Large intestine (tissue), 3 donors: ENCODE measurements at regions not wholly inside any gene's neighbourhood (a gene's known extent, or its start where the extent isn't known, plus 50 kb on each side); places are given as distances from the start of the nearest gene placed in this dataset.

Experiments
- DNase-seq, 2 donors: peaks; one replicate each; pipeline versions ENCODE4 v3.0.0 to v3.0.0-alpha.2; 2013
- H3K27ac ChIP-seq: one replicate; pipeline ENCODE4 v1.5.1; 2013; ENCODE audit warnings: low read length
- H3K27me3 ChIP-seq: 2 replicates; pipeline ENCODE4 v1.6.1; 2013; ENCODE audit warnings: low read length; ENCODE audit not compliant: control insufficient read depth, insufficient read depth
- H3K36me3 ChIP-seq: 2 replicates; pipeline ENCODE4 v1.6.1; 2013; ENCODE audit warnings: low read length; ENCODE audit not compliant: control insufficient read depth, insufficient read depth
- H3K4me1 ChIP-seq: one replicate; pipeline ENCODE4 v1.6.1; 2013; ENCODE audit warnings: low read length; ENCODE audit not compliant: control insufficient read depth, insufficient read depth
- H3K4me3 ChIP-seq: one replicate; pipeline ENCODE4 v1.5.1; 2013; ENCODE audit warnings: low read length
- H3K9me3 ChIP-seq: one replicate; pipeline ENCODE4 v1.6.1; 2013; ENCODE audit warnings: mild to moderate bottlenecking, low read depth, low read length, moderate library complexity; ENCODE audit not compliant: control insufficient read depth
- WGBS: methylation state at CpG from one replicate; pipeline ENCODE4 v1.1.5; 2013; ENCODE audit warnings: low lambda C conversion rate; ENCODE audit not compliant: insufficient coverage; 5-methylcytosine and 5-hydroxymethylcytosine counted together

GRCh38 chr6:37556881-37557644 is 57.4 kb upstream of the CCDC167 start:
- DNase-seq = no peak
- H3K27ac ChIP-seq = no peak overlapping the region
- no peaks in the 10 kb centered on the region for H3K9me3 ChIP-seq
- H3K4me1 ChIP-seq = no peaks in the 10 kb centered on the region
- H3K36me3 ChIP-seq = no peaks in the 10 kb centered on the region
- no peak overlapping the region for H3K4me3 ChIP-seq
- peaks cover 49% of the 10 kb centered on the region for H3K27me3 ChIP-seq
- no CpG with 5 or more reads among the region's 15 CpGs for WGBS

- Histone ChIP-seq H3K27ac (no peak overlapping the region), H3K4me1 (no peaks in the 10 kb centered on the region), H3K27me3 (peaks cover 39% of the 10 kb centered on the region), H3K36me3 (no peaks in the 10 kb centered on the region), H3K9me3 (no peaks in the 10 kb centered on the region), H3K4me3 (no peak overlapping the region)
- 75% methylated on average over 2 of the region's 17 CpGs for WGBS
- DNase-seq = no peak
These were observed 55.5 kb upstream of the CCDC167 start for GRCh38 chr6:37555040-37555781.

- Histone ChIP-seq H3K9me3 (no peaks in the 10 kb centered on the region), H3K4me1 (no peaks in the 10 kb centered on the region), H3K4me3 (no peak overlapping the region), H3K36me3 (no peaks in the 10 kb centered on the region), H3K27ac (no peak overlapping the region), H3K27me3 (peaks cover 41% of the 10 kb centered on the region)
- 100% methylated on average over 1 of the region's 6 CpGs for WGBS
- DNase-seq = no peak
These were observed 54.8 kb upstream of the CCDC167 start for GRCh38 chr6:37554480-37554819.

GRCh38 chr6:37552267-37552666 is 52.6 kb upstream of the CCDC167 start:
- H3K27me3 ChIP-seq = peaks cover 38% of the 10 kb centered on the region

GRCh38 chr6:37551867-37552266 is 52.2 kb upstream of the CCDC167 start:
- Histone ChIP-seq H3K27ac (no peak overlapping the region), H3K36me3 (no peaks in the 10 kb centered on the region), H3K4me3 (no peak overlapping the region), H3K27me3 (peaks cover 38% of the 10 kb centered on the region), H3K4me1 (no peaks in the 10 kb centered on the region), H3K9me3 (no peaks in the 10 kb centered on the region)
- no peak for DNase-seq
- WGBS = 60% methylated on average over 1 of the region's 10 CpGs

More at GRCh38 chr6:37552267-37552666, 52.6 kb upstream of the CCDC167 start:
- H3K9me3 ChIP-seq = no peaks in the 10 kb centered on the region
- no peaks in the 10 kb centered on the region for H3K36me3 ChIP-seq
- no CpG with 5 or more reads among the region's 4 CpGs for WGBS
- no peaks in the 10 kb centered on the region for H3K4me1 ChIP-seq
- DNase-seq = no peak
- H3K27ac ChIP-seq = no peak overlapping the region
- H3K4me3 ChIP-seq = no peak overlapping the region

- H3K27me3 ChIP-seq = peaks cover 34% of the 10 kb centered on the region
- H3K4me1 ChIP-seq = no peaks in the 10 kb centered on the region
- no peaks in the 10 kb centered on the region for H3K9me3 ChIP-seq
- no CpG with 5 or more reads among the region's 3 CpGs for WGBS
- H3K27ac ChIP-seq = no peak overlapping the region
- H3K4me3 ChIP-seq = no peak overlapping the region
- H3K36me3 ChIP-seq = no peaks in the 10 kb centered on the region
- DNase-seq = no peak
These were observed 51.8 kb upstream of the CCDC167 start for GRCh38 chr6:37551446-37551845.

- H3K27ac ChIP-seq = no peak overlapping the region
- H3K4me3 ChIP-seq = no peak overlapping the region
- H3K27me3 ChIP-seq = peaks cover 34% of the 10 kb centered on the region
- no peak for DNase-seq
- H3K9me3 ChIP-seq = no peaks in the 10 kb centered on the region
- no peaks in the 10 kb centered on the region for H3K36me3 ChIP-seq
- WGBS = no CpG with 5 or more reads among the region's 3 CpGs
- H3K4me1 ChIP-seq = no peaks in the 10 kb centered on the region
These were observed 51.3 kb upstream of the CCDC167 start for GRCh38 chr6:37551002-37551401.

GRCh38 chr6:37550191-37550831 is 50.6 kb upstream of the CCDC167 start:
- Histone ChIP-seq H3K4me3 (no peak overlapping the region), H3K36me3 (no peaks in the 10 kb centered on the region), H3K4me1 (no peaks in the 10 kb centered on the region), H3K9me3 (no peaks in the 10 kb centered on the region), H3K27me3 (peaks cover 31% of the 10 kb centered on the region), H3K27ac (no peak overlapping the region)
- DNase-seq = no peak
- 67% methylated on average over 1 of the region's 12 CpGs for WGBS

- no peak overlapping the region for H3K27ac ChIP-seq
- H3K27me3 ChIP-seq = peaks cover 26% of the 10 kb centered on the region
- no peaks in the 10 kb centered on the region for H3K36me3 ChIP-seq
- no peaks in the 10 kb centered on the region for H3K4me1 ChIP-seq
- H3K4me3 ChIP-seq = no peak overlapping the region
- no peaks in the 10 kb centered on the region for H3K9me3 ChIP-seq
- no CpG with 5 or more reads among the region's 11 CpGs for WGBS
- no peak for DNase-seq
These were observed 49.9 kb upstream of the CCDC167 start for GRCh38 chr6:37549558-37549957.
